ENCODE measurements at regions not wholly inside any gene's neighbourhood (a gene's known extent, or its start where the extent isn't known, plus 50 kb on each side); places are given as distances from the start of the nearest gene placed in this dataset.

- no peak for DNase-seq (ENCODE audit: low read depth, low spot score)
- Histone ChIP-seq H3K4me3 (ENCODE audit: insufficient read length, low read depth) (no peak overlapping the region), H3K4me1 (ENCODE audit: insufficient read depth, insufficient read length) (no peaks in the 10 kb centered on the region), H3K9me3 (ENCODE audit: insufficient read depth, low read length) (peaks cover 6% of the 10 kb centered on the region; the same call in 1 of the 2 replicates), H3K36me3 (ENCODE audit: insufficient read depth, insufficient read length, low read length) (no peaks in the 10 kb centered on the region), H3K9ac (ENCODE audit: insufficient read length, low read depth) (no peak overlapping the region), H3K27me3 (ENCODE audit: insufficient read depth, insufficient read length) (no peaks in the 10 kb centered on the region)
- TF ChIP-seq SUZ12 (IDR thresholded peaks at IDR 0.05; ENCODE audit: extremely low read depth, insufficient read depth, insufficient read length) = no peak
- no peak for TF ChIP-seq YY1 (IDR thresholded peaks at IDR 0.05; ENCODE audit: insufficient read depth, insufficient read length)
- TF ChIP-seq ZNF274 (IDR thresholded peaks at IDR 0.05; ENCODE audit: low read depth, low read length) = no peak
Observed at GRCh38 chr18:38470421-38470820, 904.8 kb upstream of the CELF4 start.

- Histone ChIP-seq H3K9ac (ENCODE audit: insufficient read length, low read depth) (no peak overlapping the region), H3K27me3 (ENCODE audit: insufficient read depth, insufficient read length) (no peaks in the 10 kb centered on the region), H3K36me3 (ENCODE audit: insufficient read depth, insufficient read length, low read length) (no peaks in the 10 kb centered on the region), H3K4me3 (ENCODE audit: insufficient read length, low read depth) (no peak overlapping the region), H3K9me3 (ENCODE audit: insufficient read depth, low read length) (no peaks in the 10 kb centered on the region), H3K4me1 (ENCODE audit: insufficient read depth, insufficient read length) (no peaks in the 10 kb centered on the region)
- TF ChIP-seq ZNF274 (IDR thresholded peaks at IDR 0.05; ENCODE audit: low read depth, low read length) (no peak), YY1 (IDR thresholded peaks at IDR 0.05; ENCODE audit: insufficient read depth, insufficient read length) (no peak), SUZ12 (IDR thresholded peaks at IDR 0.05; ENCODE audit: extremely low read depth, insufficient read depth, insufficient read length) (no peak)
- DNase-seq (ENCODE audit: low read depth, low spot score) = no peak
Observed at GRCh38 chr18:38466426-38466825, 900.8 kb upstream of the CELF4 start.

- Histone ChIP-seq H3K9ac (ENCODE audit: insufficient read length, low read depth) (no peak overlapping the region), H3K9me3 (ENCODE audit: insufficient read depth, low read length) (no peaks in the 10 kb centered on the region), H3K4me1 (ENCODE audit: insufficient read depth, insufficient read length) (no peaks in the 10 kb centered on the region), H3K36me3 (ENCODE audit: insufficient read depth, insufficient read length, low read length) (no peaks in the 10 kb centered on the region), H3K4me3 (ENCODE audit: insufficient read length, low read depth) (no peak overlapping the region), H3K27me3 (ENCODE audit: insufficient read depth, insufficient read length) (no peaks in the 10 kb centered on the region)
- DNase-seq (ENCODE audit: low read depth, low spot score) = no peak
- no peak for TF ChIP-seq YY1 (IDR thresholded peaks at IDR 0.05; ENCODE audit: insufficient read depth, insufficient read length)
- no peak for TF ChIP-seq SUZ12 (IDR thresholded peaks at IDR 0.05; ENCODE audit: extremely low read depth, insufficient read depth, insufficient read length)
- no peak for TF ChIP-seq ZNF274 (IDR thresholded peaks at IDR 0.05; ENCODE audit: low read depth, low read length)
Observed at GRCh38 chr18:38464024-38464423, 898.4 kb upstream of the CELF4 start.

- Histone ChIP-seq H3K4me3 (ENCODE audit: insufficient read length, low read depth) (no peak overlapping the region), H3K36me3 (ENCODE audit: insufficient read depth, insufficient read length, low read length) (no peaks in the 10 kb centered on the region), H3K9ac (ENCODE audit: insufficient read length, low read depth) (no peak overlapping the region), H3K9me3 (ENCODE audit: insufficient read depth, low read length) (no peaks in the 10 kb centered on the region), H3K27me3 (ENCODE audit: insufficient read depth, insufficient read length) (no peaks in the 10 kb centered on the region), H3K4me1 (ENCODE audit: insufficient read depth, insufficient read length) (no peaks in the 10 kb centered on the region)
- TF ChIP-seq SUZ12 (IDR thresholded peaks at IDR 0.05; ENCODE audit: extremely low read depth, insufficient read depth, insufficient read length) = no peak
- TF ChIP-seq YY1 (IDR thresholded peaks at IDR 0.05; ENCODE audit: insufficient read depth, insufficient read length) = no peak
- no peak for TF ChIP-seq ZNF274 (IDR thresholded peaks at IDR 0.05; ENCODE audit: low read depth, low read length)
- DNase-seq (ENCODE audit: low read depth, low spot score) = no peak
Observed at GRCh38 chr18:38460657-38461056, 895.1 kb upstream of the CELF4 start.

- Histone ChIP-seq H3K9ac (ENCODE audit: insufficient read length, low read depth) (no peak overlapping the region), H3K4me1 (ENCODE audit: insufficient read depth, insufficient read length) (no peaks in the 10 kb centered on the region), H3K4me3 (ENCODE audit: insufficient read length, low read depth) (no peak overlapping the region), H3K27me3 (ENCODE audit: insufficient read depth, insufficient read length) (no peaks in the 10 kb centered on the region), H3K36me3 (ENCODE audit: insufficient read depth, insufficient read length, low read length) (no peaks in the 10 kb centered on the region), H3K9me3 (ENCODE audit: insufficient read depth, low read length) (no peaks in the 10 kb centered on the region)
- no peak for DNase-seq (ENCODE audit: low read depth, low spot score)
- no peak for TF ChIP-seq ZNF274 (IDR thresholded peaks at IDR 0.05; ENCODE audit: low read depth, low read length)
- TF ChIP-seq SUZ12 (IDR thresholded peaks at IDR 0.05; ENCODE audit: extremely low read depth, insufficient read depth, insufficient read length) = no peak
- no peak for TF ChIP-seq YY1 (IDR thresholded peaks at IDR 0.05; ENCODE audit: insufficient read depth, insufficient read length)
Observed at GRCh38 chr18:38459131-38459994, 893.8 kb upstream of the CELF4 start.

- no peaks in the 10 kb centered on the region for H3K4me1 ChIP-seq (ENCODE audit: insufficient read depth, insufficient read length)
- DNase-seq (ENCODE audit: low read depth, low spot score) = no peak
Observed at GRCh38 chr18:38458698-38459097, 893.1 kb upstream of the CELF4 start.

GRCh38 chr18:38456253-38456652 is 890.7 kb upstream of the CELF4 start:
- Histone ChIP-seq H3K27me3 (ENCODE audit: insufficient read depth, insufficient read length) (no peaks in the 10 kb centered on the region), H3K4me1 (ENCODE audit: insufficient read depth, insufficient read length) (no peaks in the 10 kb centered on the region), H3K9ac (ENCODE audit: insufficient read length, low read depth) (no peak overlapping the region), H3K36me3 (ENCODE audit: insufficient read depth, insufficient read length, low read length) (no peaks in the 10 kb centered on the region), H3K4me3 (ENCODE audit: insufficient read length, low read depth) (no peak overlapping the region), H3K9me3 (ENCODE audit: insufficient read depth, low read length) (no peaks in the 10 kb centered on the region)
- TF ChIP-seq ZNF274 (IDR thresholded peaks at IDR 0.05; ENCODE audit: low read depth, low read length) = no peak
- TF ChIP-seq YY1 (IDR thresholded peaks at IDR 0.05; ENCODE audit: insufficient read depth, insufficient read length) = no peak
- DNase-seq (ENCODE audit: low read depth, low spot score) = no peak

More at GRCh38 chr18:38458698-38459097, 893.1 kb upstream of the CELF4 start:
- Histone ChIP-seq H3K9me3 (ENCODE audit: insufficient read depth, low read length) (no peaks in the 10 kb centered on the region), H3K36me3 (ENCODE audit: insufficient read depth, insufficient read length, low read length) (no peaks in the 10 kb centered on the region), H3K9ac (ENCODE audit: insufficient read length, low read depth) (no peak overlapping the region), H3K4me3 (ENCODE audit: insufficient read length, low read depth) (no peak overlapping the region), H3K27me3 (ENCODE audit: insufficient read depth, insufficient read length) (no peaks in the 10 kb centered on the region)
- TF ChIP-seq SUZ12 (IDR thresholded peaks at IDR 0.05; ENCODE audit: extremely low read depth, insufficient read depth, insufficient read length) = no peak
- no peak for TF ChIP-seq ZNF274 (IDR thresholded peaks at IDR 0.05; ENCODE audit: low read depth, low read length)
- TF ChIP-seq YY1 (IDR thresholded peaks at IDR 0.05; ENCODE audit: insufficient read depth, insufficient read length) = no peak

All from NT2/D1 (cell line).